A673 (cell line): ENCODE measurements at regions not wholly inside any gene's neighbourhood (a gene's known extent, or its start where the extent isn't known, plus 50 kb on each side); places are given as distances from the start of the nearest gene placed in this dataset.

Experiments
- BruUV-seq: library from RNA; stranded (reverse); fragments of 400-500 nt; replicated peaks from 2 replicates; lab custom pipeline; 2021; lab: Mats Ljungman, UMichigan
- CTCF ChIA-PET: fragments of 300-600 bp; sonication (Branson Sonifier 250); formaldehyde crosslinking; loops from one replicate; lab custom pipeline; 2022; ENCODE audit warnings: antibody characterized with exemption; lab: Charles Lee
- POLR2A ChIA-PET: fragments of 300-600 bp; sonication (Branson Sonifier 250); formaldehyde crosslinking; loops from one replicate; lab custom pipeline; 2022; ENCODE audit warnings: antibody characterized with exemption; ENCODE audit not compliant: low non-redundant PET; lab: Charles Lee
- DNase-seq: peaks from one replicate; pipeline ENCODE4 v3.0.0-alpha.2; 2015; ENCODE audit warnings: low spot score
- H3K27ac ChIP-seq: fragments of 200-600 bp; sonication (generic); 2 replicates; pipeline ENCODE4 v1.5.1; 2016; ENCODE audit warnings: mixed run types, low read depth, mild to moderate bottlenecking, mixed read lengths, antibody characterized with exemption, low read length; ENCODE audit not compliant: poor library complexity, severe bottlenecking
- H3K27me3 ChIP-seq: fragments of 200-600 bp; sonication (generic); replicated peaks from 2 replicates; pipeline ENCODE4 v1.6.1; 2017; ENCODE audit warnings: mixed run types, low read depth, mild to moderate bottlenecking, mixed read lengths, antibody characterized with exemption, low read length; ENCODE audit not compliant: insufficient read depth, poor library complexity
- H3K36me3 ChIP-seq: fragments of 200-600 bp; sonication (generic); 2 replicates; pipeline ENCODE4 v1.6.1; 2016; ENCODE audit warnings: mixed run types, mild to moderate bottlenecking, mixed read lengths, antibody characterized with exemption, low read length; ENCODE audit not compliant: insufficient read depth, poor library complexity, severe bottlenecking
- H3K4me1 ChIP-seq: fragments of 200-600 bp; sonication (generic); 2 replicates; pipeline ENCODE4 v1.6.1; 2017; ENCODE audit warnings: mixed run types, mild to moderate bottlenecking, mixed read lengths, antibody characterized with exemption, low read length; ENCODE audit not compliant: insufficient read depth, poor library complexity, severe bottlenecking
- H3K4me3 ChIP-seq: fragments of 200-600 bp; sonication (generic); 2 replicates; pipeline ENCODE4 v1.5.1; 2016; ENCODE audit warnings: low read depth, mixed run types, mild to moderate bottlenecking, mixed read lengths, low read length; ENCODE audit not compliant: poor library complexity, severe bottlenecking
- H3K9me3 ChIP-seq: fragments of 200-600 bp; sonication (generic); 2 replicates; pipeline ENCODE4 v1.6.1; 2016; ENCODE audit warnings: mixed run types, low read depth, mild to moderate bottlenecking, mixed read lengths, antibody characterized with exemption, low read length; ENCODE audit not compliant: poor library complexity, severe bottlenecking
- EZH2 ChIP-seq: fragments of 200-600 bp; sonication (generic); IDR thresholded peaks from 2 replicates; pipeline ENCODE4 v1.6.1; 2017; ENCODE audit warnings: borderline replicate concordance, low read depth, mild to moderate bottlenecking, mixed read lengths, antibody characterized with exemption, low read length; ENCODE audit not compliant: poor library complexity, severe bottlenecking
- intact Hi-C: fragments of 100-400 bp; cut with micrococcal nuclease; formaldehyde crosslinking; loops from one replicate; pipeline ENCODE4 v1.10.0; 2022; ENCODE audit not compliant: unreplicated experiment
- TF ChIP-seq, protein P1 (sequence below): fragments of 300-800, 200-600 bp; sonication (generic); conservative IDR thresholded peaks from 2 replicates; pipeline ENCODE4 v1.5.1; 2017; ENCODE audit warnings: low read depth, mild to moderate bottlenecking, antibody characterized with exemption, low read length, moderate library complexity, mixed read lengths

DNA sequence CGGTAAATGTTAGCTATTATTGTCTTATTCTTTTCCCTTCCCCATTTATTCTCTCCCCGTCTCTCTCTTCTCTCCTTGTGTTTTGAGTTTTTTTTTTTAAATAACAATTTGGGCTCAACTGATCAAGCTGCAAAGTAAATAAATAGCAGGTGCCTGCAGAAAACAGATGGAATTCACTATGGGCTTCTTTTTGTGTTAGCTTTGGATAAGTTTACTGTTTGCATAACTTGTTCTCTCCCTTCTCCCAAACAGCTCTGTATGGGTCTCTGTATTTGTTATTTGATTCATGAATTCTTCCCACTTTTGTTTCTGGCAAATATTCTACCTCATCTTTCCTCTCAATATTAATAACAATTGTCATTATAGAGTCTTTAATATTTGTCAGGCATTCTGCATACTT is 111.8 kb upstream of the ASTN2 start:
- no peaks in the 10 kb centered on the region for H3K4me1 ChIP-seq
- no TSS peak for BruUV-seq
- intact Hi-C loops = no loop called here
- ChIA-PET POLR2A (no interaction called here), CTCF (interaction anchor here (0.7 kb wide), 1 partner anchor 115 kb away, joined by 3 read pairs; no protein-coding TSS in a partner anchor)
- no peaks in the 10 kb centered on the region for H3K9me3 ChIP-seq
- H3K4me3 ChIP-seq = no peak overlapping the region
- no peak for TF ChIP-seq EZH2
- TF ChIP-seq, protein P1, sequence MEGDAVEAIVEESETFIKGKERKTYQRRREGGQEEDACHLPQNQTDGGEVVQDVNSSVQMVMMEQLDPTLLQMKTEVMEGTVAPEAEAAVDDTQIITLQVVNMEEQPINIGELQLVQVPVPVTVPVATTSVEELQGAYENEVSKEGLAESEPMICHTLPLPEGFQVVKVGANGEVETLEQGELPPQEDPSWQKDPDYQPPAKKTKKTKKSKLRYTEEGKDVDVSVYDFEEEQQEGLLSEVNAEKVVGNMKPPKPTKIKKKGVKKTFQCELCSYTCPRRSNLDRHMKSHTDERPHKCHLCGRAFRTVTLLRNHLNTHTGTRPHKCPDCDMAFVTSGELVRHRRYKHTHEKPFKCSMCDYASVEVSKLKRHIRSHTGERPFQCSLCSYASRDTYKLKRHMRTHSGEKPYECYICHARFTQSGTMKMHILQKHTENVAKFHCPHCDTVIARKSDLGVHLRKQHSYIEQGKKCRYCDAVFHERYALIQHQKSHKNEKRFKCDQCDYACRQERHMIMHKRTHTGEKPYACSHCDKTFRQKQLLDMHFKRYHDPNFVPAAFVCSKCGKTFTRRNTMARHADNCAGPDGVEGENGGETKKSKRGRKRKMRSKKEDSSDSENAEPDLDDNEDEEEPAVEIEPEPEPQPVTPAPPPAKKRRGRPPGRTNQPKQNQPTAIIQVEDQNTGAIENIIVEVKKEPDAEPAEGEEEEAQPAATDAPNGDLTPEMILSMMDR = no peak
- no peaks in the 10 kb centered on the region for H3K36me3 ChIP-seq
- H3K27me3 ChIP-seq = no peaks in the 10 kb centered on the region
- no peak for DNase-seq
- H3K27ac ChIP-seq = no peak overlapping the region

DNA sequence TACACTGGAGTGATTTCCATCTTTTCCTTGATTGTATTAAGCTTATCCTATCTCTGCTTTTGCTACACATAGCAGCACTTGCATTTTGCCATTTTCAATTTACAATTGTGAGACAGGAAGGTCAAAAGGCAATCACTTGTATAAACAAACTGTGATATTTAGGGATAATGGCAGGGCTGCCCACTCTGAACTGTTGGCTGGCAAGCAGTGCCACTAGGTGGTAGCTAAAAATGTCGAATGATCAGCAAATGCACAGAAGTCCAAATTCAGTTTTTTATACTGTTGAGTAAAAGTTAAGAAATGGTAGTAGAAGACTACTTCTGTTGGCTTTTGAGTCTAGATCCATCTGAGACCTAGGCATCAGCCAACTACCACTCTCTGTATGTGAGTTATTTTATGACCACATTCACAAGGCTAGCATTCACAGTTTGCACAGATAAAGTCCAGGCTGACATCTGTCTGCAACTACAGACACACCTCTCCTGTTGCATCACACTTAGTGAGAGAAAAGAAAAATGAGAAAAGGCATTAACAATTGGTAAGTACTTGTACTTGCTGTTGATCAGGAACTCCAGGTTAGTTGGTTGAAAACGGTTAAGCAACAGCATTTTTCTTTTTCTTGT is 108.8 kb upstream of the ASTN2 start:
- Histone ChIP-seq H3K27ac (no peak overlapping the region), H3K36me3 (no peaks in the 10 kb centered on the region), H3K4me1 (no peaks in the 10 kb centered on the region), H3K4me3 (no peak overlapping the region), H3K9me3 (no peaks in the 10 kb centered on the region), H3K27me3 (no peaks in the 10 kb centered on the region)
- CTCF ChIA-PET = no interaction called here
- DNase-seq = no peak
- no TSS peak for BruUV-seq
- TF ChIP-seq, protein P1 = no peak
- no peak for TF ChIP-seq EZH2
- POLR2A ChIA-PET = no interaction called here
- intact Hi-C loops = no loop called here

DNA sequence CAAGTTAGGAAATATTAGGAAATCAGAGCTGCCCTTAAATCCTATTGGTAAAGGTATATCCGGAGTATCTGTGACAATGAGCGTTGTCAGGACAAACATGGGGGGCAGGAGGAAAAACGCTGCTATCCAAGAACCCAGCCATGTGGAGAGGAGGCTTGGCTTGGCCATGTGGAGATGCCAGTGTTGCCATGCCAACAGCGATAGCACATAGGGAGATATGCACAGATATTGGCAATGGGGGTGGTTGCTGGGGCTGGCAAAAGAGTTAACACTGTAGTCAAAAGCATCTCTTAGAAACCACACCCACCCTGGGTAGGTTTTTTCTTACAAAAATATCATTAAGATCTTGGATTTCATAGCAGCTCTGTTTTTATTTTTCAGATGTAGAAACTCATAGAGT is 106.4 kb upstream of the ASTN2 start:
- no peaks in the 10 kb centered on the region for H3K27me3 ChIP-seq
- intact Hi-C loops = no loop called here
- H3K36me3 ChIP-seq = no peaks in the 10 kb centered on the region
- H3K9me3 ChIP-seq = no peaks in the 10 kb centered on the region
- no TSS peak for BruUV-seq
- ChIA-PET CTCF (no interaction called here), POLR2A (no interaction called here)
- TF ChIP-seq, protein P1 = no peak
- TF ChIP-seq EZH2 = no peak
- DNase-seq = no peak
- H3K4me3 ChIP-seq = no peak overlapping the region
- H3K27ac ChIP-seq = no peak overlapping the region
- H3K4me1 ChIP-seq = no peaks in the 10 kb centered on the region
